ENCODE measurements at regions not wholly inside any gene's neighbourhood (a gene's known extent, or its start where the extent isn't known, plus 50 kb on each side); places are given as distances from the start of the nearest gene placed in this dataset.

- TF ChIP-seq POLR2AphosphoS5 (IDR thresholded peaks at IDR 0.05; ENCODE audit: low read depth, low read length), result no peak
- no peak for TF ChIP-seq EZH2 (IDR thresholded peaks at IDR 0.05)
- TF ChIP-seq, protein P1, sequence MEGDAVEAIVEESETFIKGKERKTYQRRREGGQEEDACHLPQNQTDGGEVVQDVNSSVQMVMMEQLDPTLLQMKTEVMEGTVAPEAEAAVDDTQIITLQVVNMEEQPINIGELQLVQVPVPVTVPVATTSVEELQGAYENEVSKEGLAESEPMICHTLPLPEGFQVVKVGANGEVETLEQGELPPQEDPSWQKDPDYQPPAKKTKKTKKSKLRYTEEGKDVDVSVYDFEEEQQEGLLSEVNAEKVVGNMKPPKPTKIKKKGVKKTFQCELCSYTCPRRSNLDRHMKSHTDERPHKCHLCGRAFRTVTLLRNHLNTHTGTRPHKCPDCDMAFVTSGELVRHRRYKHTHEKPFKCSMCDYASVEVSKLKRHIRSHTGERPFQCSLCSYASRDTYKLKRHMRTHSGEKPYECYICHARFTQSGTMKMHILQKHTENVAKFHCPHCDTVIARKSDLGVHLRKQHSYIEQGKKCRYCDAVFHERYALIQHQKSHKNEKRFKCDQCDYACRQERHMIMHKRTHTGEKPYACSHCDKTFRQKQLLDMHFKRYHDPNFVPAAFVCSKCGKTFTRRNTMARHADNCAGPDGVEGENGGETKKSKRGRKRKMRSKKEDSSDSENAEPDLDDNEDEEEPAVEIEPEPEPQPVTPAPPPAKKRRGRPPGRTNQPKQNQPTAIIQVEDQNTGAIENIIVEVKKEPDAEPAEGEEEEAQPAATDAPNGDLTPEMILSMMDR (IDR thresholded peaks at IDR 0.05 in 2 of 3, conservative IDR thresholded peaks at IDR 0.05 in 1 of 3; ENCODE audit: borderline replicate concordance in 1 of 3, insufficient read depth in 1 of 3, low read depth in 2 of 3, low read length in 2 of 3), result no peak
- no peak for TF ChIP-seq POLR2A (IDR thresholded peaks at IDR 0.05; ENCODE audit: borderline replicate concordance, extremely low read depth, insufficient read depth, insufficient read length)
- TF ChIP-seq TCF7L2 (IDR thresholded peaks at IDR 0.05; ENCODE audit: borderline replicate concordance, extremely low read depth, insufficient read depth, insufficient read length), result no peak
- TF ChIP-seq SP1 (IDR thresholded peaks at IDR 0.05; ENCODE audit: low read depth), result no peak
- no peak for TF ChIP-seq EZH2phosphoT487 (IDR thresholded peaks at IDR 0.05; ENCODE audit: borderline replicate concordance)
- TF ChIP-seq RAD21 (IDR thresholded peaks at IDR 0.05; ENCODE audit: low read depth), result no peak
- TF ChIP-seq CEBPB (IDR thresholded peaks at IDR 0.05; ENCODE audit: low read depth), result no peak
- TF ChIP-seq YY1 (IDR thresholded peaks at IDR 0.05; ENCODE audit: extremely low read depth, insufficient replicate concordance, low read depth, low read length), result no peak
- TF ChIP-seq SRF (IDR thresholded peaks at IDR 0.05; ENCODE audit: low read depth), result no peak
- no peak for TF ChIP-seq REST (IDR thresholded peaks at IDR 0.05; ENCODE audit: low read depth)
- TF ChIP-seq MAX (IDR thresholded peaks at IDR 0.05), result no peak
- no peak for TF ChIP-seq JUND (IDR thresholded peaks at IDR 0.05)
Observed at GRCh38 chr5:123810746-123811340, 298.9 kb downstream of the CSNK1G3 start.

All from HCT116 (cell line).